ENCODE measurements at regions not wholly inside any gene's neighbourhood (a gene's known extent, or its start where the extent isn't known, plus 50 kb on each side); places are given as distances from the start of the nearest gene placed in this dataset. TPM values are rescaled to one million over a fixed set of nuclear protein-coding genes. Genes with fewer than 3 reads are reported as not detected.

Small RNA genes in the stretch of these regions (small RNA-seq; reads per million reads assigned to genes)
- not detected for gene RN7SL571P (ENCODE audit: low replicate concordance)

Measured in lung (tissue), 1 donor.